Fibroblast of villous mesenchyme (primary cell): ENCODE measurements at regions not wholly inside any gene's neighbourhood (a gene's known extent, or its start where the extent isn't known, plus 50 kb on each side); places are given as distances from the start of the nearest gene placed in this dataset.

Experiments used
- DNase-seq: peaks from one replicate; pipeline ENCODE4 v3.0.0-alpha.2; 2010; ENCODE audit warnings: low read depth
- H3K4me3 ChIP-seq: 2 replicates; pipeline ENCODE4 v1.5.1; 2011; ENCODE audit warnings: low read depth, mild to moderate bottlenecking, low read length
- TF ChIP-seq, protein P1 (sequence below): IDR thresholded peaks from 2 replicates; pipeline ENCODE4 v1.5.1; 2012; ENCODE audit warnings: low read depth, mild to moderate bottlenecking, low read length; ENCODE audit not compliant: insufficient read depth

DNA sequence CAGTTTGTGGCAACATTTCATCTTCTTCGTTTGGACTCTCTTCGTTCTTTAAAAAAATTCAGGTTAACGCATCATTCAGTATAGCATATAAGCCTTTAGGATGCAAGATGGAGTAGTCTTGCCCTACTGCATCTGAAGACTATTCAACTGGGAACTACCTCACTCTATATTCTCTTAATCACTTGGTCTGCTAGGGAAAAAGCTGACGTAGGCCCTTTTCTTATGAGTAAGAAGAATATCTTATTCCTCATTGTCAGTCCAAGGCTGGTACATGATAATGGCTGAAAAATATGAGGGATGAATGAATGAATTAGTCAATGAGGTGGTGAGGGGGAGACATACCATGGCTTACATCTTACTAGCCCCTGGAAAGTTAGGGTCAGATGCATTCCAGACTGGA lies 294.2 kb downstream of the GPATCH2 start:
- TF ChIP-seq, protein P1, sequence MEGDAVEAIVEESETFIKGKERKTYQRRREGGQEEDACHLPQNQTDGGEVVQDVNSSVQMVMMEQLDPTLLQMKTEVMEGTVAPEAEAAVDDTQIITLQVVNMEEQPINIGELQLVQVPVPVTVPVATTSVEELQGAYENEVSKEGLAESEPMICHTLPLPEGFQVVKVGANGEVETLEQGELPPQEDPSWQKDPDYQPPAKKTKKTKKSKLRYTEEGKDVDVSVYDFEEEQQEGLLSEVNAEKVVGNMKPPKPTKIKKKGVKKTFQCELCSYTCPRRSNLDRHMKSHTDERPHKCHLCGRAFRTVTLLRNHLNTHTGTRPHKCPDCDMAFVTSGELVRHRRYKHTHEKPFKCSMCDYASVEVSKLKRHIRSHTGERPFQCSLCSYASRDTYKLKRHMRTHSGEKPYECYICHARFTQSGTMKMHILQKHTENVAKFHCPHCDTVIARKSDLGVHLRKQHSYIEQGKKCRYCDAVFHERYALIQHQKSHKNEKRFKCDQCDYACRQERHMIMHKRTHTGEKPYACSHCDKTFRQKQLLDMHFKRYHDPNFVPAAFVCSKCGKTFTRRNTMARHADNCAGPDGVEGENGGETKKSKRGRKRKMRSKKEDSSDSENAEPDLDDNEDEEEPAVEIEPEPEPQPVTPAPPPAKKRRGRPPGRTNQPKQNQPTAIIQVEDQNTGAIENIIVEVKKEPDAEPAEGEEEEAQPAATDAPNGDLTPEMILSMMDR: no peak
- no peak for DNase-seq
- no peak overlapping the region for H3K4me3 ChIP-seq

DNA sequence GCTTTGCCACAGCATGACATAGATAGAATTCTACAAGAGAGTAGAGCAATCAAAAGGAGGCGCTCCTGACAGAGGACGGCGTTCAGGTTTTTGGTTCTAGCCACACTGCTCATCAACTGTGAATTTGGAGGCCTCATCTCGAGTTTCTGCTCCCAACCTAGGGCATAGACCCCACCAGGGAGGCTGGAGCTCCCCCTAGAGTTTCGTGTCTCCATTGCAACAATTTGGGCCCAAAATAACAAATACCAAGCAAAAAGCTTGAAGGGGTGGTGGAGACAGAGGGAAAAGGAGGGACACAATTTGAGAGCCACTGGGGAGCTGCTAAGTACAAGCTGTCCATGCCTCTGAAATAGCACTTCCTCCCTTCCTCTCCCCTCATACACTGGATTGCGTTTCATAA lies 297.0 kb downstream of the GPATCH2 start:
- TF ChIP-seq, protein P1: peak; percentile 72
- peak; percentile 10 for DNase-seq
- no peak overlapping the region for H3K4me3 ChIP-seq

DNA sequence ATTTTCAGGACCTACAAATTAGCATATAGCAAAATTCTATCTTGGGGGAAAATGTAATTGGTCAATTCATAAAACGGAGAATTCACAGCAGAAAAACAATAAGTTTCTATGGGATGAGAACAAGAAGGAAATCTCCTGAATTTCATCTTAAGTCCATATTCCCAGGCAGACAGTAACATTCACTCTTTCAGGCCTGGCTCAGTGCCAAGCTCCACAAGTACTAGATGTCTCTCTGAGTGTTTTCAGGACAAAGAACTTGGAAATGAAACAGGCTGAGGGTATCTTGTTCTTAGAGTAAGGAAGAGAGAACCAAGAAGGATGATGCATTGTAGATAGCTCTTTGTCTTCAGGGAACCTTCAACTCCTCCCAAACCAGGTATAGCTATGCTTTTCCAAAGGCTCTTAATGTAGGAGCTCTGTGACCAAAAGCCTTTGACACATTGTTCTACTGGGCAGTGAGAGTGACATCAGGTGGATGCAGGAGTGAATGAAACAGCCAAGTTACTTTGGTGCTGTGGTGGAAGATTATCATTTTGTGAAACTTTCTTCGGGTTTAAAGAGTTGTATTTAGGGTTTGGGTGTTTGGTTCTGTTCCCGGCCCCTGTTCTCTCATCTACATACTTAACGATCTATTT lies 298.3 kb downstream of the GPATCH2 start:
- H3K4me3 ChIP-seq: no peak overlapping the region
- TF ChIP-seq, protein P1: no peak
- no peak for DNase-seq

DNA sequence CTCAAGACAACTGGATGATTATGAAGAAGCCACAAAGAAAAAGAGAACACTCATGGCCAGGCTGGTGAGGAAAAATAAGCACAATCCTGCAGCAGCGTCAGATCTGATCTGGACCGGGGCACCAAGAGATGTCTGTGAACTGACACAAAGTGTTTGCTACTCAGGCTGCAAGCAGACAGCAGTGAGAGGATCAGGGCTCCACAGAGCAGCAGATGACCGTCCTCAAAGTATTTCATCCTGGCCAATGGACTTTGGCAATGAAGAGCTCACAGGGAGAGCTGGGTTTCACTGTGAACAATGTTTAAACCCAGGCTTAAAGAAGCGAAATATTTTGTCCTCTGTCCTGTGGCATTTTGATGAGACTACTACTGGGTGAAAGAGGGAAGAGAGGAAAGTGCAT lies 299.2 kb downstream of the GPATCH2 start:
- no peak overlapping the region for H3K4me3 ChIP-seq
- TF ChIP-seq, protein P1: no peak
- no peak for DNase-seq

DNA sequence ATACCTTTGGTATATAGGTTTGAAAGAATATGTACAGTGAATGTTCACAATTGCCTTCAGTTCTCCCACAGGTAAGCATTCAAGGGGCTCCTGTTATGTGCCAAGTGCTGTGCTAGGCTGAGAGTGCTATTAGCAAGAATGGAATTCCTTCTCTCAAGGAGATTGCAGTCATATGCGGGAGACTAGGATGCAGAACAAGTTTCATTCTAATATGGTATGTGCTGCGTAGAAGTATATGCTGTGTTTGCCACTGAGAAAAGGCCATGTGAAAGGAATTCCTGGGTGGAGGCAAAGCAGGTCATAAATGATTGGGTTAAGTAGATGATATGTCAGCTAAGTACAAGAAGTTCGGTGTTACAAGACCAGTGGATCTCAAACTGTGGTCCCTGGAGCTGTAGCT lies 303.0 kb downstream of the GPATCH2 start:
- TF ChIP-seq, protein P1: no peak
- H3K4me3 ChIP-seq: no peak overlapping the region
- no peak for DNase-seq

DNA sequence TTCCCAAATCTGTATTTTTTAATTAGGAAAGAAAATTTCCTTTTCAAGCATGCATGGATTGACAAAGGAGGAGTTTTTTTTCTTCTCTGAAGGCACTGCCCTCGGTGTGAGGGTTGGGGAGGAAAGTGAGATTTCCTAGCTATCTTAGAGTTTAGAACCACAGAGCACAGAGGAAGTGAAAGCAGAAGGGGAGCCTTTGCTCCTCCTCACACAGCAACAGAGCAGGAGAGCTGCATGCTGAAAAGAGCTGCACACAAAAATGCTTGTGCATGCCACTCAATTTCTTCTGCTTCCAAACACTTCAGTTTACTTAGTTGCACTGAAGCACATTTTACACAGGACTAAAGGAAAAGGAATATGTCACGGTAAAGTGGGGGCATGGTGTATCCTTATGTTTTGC lies 308.1 kb downstream of the GPATCH2 start:
- TF ChIP-seq, protein P1: no peak
- DNase-seq: no peak
- no peak overlapping the region for H3K4me3 ChIP-seq

DNA sequence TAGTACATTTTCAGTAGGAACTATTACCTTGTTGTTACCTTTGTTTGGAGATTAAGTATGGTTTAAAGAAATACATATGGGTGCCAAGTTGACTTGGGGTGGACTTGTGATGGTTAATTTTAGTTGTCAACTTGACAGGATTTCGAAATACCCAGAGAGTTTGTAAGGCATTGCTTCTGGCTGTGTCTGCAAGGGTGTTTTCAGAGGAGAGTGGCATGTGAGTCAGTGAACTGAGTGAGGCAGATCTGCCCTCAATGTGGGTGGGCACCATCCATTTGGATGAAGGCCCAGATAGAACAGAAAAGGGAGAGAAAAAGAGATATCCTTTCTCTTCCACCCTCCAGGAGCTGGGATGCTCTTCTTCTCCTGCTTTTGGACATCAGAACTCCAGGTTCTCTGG lies 315.5 kb downstream of the GPATCH2 start:
- no peak for DNase-seq
- TF ChIP-seq, protein P1: no peak

More for the DNA sequence above, 315.5 kb downstream of the GPATCH2 start:
- no peak overlapping the region for H3K4me3 ChIP-seq
